Neural progenitor cell (in vitro differentiated cells): ENCODE measurements at regions not wholly inside any gene's neighbourhood (a gene's known extent, or its start where the extent isn't known, plus 50 kb on each side); places are given as distances from the start of the nearest gene placed in this dataset.

Experiments
- DNase-seq: peaks from one replicate; pipeline ENCODE4 v3.0.0-alpha.2; 2016; ENCODE audit warnings: low spot score
- H2AFZ ChIP-seq: fragments of 200-600 bp; sonication (generic); replicated peaks from 2 replicates; pipeline ENCODE4 v1.6.1; 2016; ENCODE audit warnings: antibody characterized with exemption
- H3F3A ChIP-seq: fragments of 200-600 bp; sonication (generic); 2 replicates; pipeline ENCODE4 v1.6.1; 2016; ENCODE audit warnings: antibody characterized with exemption, low read depth
- H3K27ac ChIP-seq: fragments of 200-600 bp; sonication (generic); 2 replicates; pipeline ENCODE4 v1.5.1; 2016; ENCODE audit warnings: mild to moderate bottlenecking
- H3K27me3 ChIP-seq: fragments of 200-600 bp; sonication (generic); 2 replicates; pipeline ENCODE4 v1.6.1; 2016; ENCODE audit warnings: mild to moderate bottlenecking, moderate library complexity
- H3K36me3 ChIP-seq: fragments of 200-600 bp; sonication (generic); 2 replicates; pipeline ENCODE4 v1.5.1; 2016
- H3K4me1 ChIP-seq: fragments of 200-600 bp; sonication (generic); 2 replicates; pipeline ENCODE4 v1.6.1; 2016; ENCODE audit warnings: mixed run types
- H3K4me2 ChIP-seq: fragments of 200-600 bp; sonication (generic); 2 replicates; pipeline ENCODE4 v1.6.1; 2016
- H3K4me3 ChIP-seq: fragments of 200-600 bp; sonication (generic); 2 replicates; pipeline ENCODE4 v1.5.1; 2016
- H3K79me2 ChIP-seq: fragments of 200-600 bp; sonication (generic); 2 replicates; pipeline ENCODE4 v1.6.1; 2016; ENCODE audit warnings: low read depth
- H3K9ac ChIP-seq: fragments of 200-600 bp; sonication (generic); 2 replicates; pipeline ENCODE4 v1.6.1; 2016
- H3K9me3 ChIP-seq: fragments of 200-600 bp; sonication (generic); 2 replicates; pipeline ENCODE4 v1.5.1; 2016; ENCODE audit warnings: low read depth
- H4K20me1 ChIP-seq: fragments of 200-600 bp; sonication (generic); 2 replicates; pipeline ENCODE4 v1.6.1; 2016; ENCODE audit warnings: low read depth
- H3K27ac Mint-ChIP-seq: 3 replicates; pipeline ENCODE4 v1.8.0; 2021; ENCODE audit warnings: mixed read lengths
- H3K27me3 Mint-ChIP-seq: 2 replicates; pipeline ENCODE4 v1.8.0; 2022; ENCODE audit warnings: low read depth, mild to moderate bottlenecking, inconsistent platforms, moderate library complexity, mixed read lengths; ENCODE audit not compliant: insufficient read depth
- H3K36me3 Mint-ChIP-seq: 3 replicates; pipeline ENCODE4 v1.8.0; 2021; ENCODE audit warnings: mixed read lengths
- H3K4me1 Mint-ChIP-seq: 3 replicates; pipeline ENCODE4 v1.8.0; 2021; ENCODE audit warnings: mixed read lengths
- H3K4me3 Mint-ChIP-seq: 3 replicates; pipeline ENCODE4 v1.8.0; 2021; ENCODE audit warnings: mild to moderate bottlenecking, moderate library complexity, mixed read lengths
- H3K9me3 Mint-ChIP-seq: 3 replicates; pipeline ENCODE4 v1.8.0; 2020; ENCODE audit warnings: mixed read lengths
- EZH2 ChIP-seq: fragments of 200-600 bp; sonication (generic); IDR thresholded peaks from 2 replicates; pipeline ENCODE4 v1.6.1; 2017; ENCODE audit warnings: antibody characterized with exemption, mild to moderate bottlenecking, moderate library complexity
- EZH2phosphoT487 ChIP-seq: fragments of 200-600 bp; sonication (generic); IDR thresholded peaks from 2 replicates; pipeline ENCODE4 v1.6.1; 2017; ENCODE audit warnings: antibody characterized with exemption
- TF ChIP-seq, protein P1 (sequence below): fragments of 200-600 bp; sonication (generic); IDR thresholded peaks from 2 replicates; pipeline ENCODE4 v1.5.1; 2017; ENCODE audit warnings: antibody characterized with exemption, mild to moderate bottlenecking

GRCh38 chr22:47967831-47968230 is 1205.4 kb downstream of the TBC1D22A start:
- TF ChIP-seq EZH2: no peak
- no peak for TF ChIP-seq EZH2phosphoT487
- TF ChIP-seq, protein P1, sequence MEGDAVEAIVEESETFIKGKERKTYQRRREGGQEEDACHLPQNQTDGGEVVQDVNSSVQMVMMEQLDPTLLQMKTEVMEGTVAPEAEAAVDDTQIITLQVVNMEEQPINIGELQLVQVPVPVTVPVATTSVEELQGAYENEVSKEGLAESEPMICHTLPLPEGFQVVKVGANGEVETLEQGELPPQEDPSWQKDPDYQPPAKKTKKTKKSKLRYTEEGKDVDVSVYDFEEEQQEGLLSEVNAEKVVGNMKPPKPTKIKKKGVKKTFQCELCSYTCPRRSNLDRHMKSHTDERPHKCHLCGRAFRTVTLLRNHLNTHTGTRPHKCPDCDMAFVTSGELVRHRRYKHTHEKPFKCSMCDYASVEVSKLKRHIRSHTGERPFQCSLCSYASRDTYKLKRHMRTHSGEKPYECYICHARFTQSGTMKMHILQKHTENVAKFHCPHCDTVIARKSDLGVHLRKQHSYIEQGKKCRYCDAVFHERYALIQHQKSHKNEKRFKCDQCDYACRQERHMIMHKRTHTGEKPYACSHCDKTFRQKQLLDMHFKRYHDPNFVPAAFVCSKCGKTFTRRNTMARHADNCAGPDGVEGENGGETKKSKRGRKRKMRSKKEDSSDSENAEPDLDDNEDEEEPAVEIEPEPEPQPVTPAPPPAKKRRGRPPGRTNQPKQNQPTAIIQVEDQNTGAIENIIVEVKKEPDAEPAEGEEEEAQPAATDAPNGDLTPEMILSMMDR: no peak
- Mint-ChIP-seq H3K4me1 (peaks cover 7% of the 10 kb centered on the region), H3K27me3 (peaks cover 2% of the 10 kb centered on the region), H3K36me3 (no peaks in the 10 kb centered on the region), H3K4me3 (no peak overlapping the region), H3K27ac (no peak overlapping the region), H3K9me3 (peaks cover 10% of the 10 kb centered on the region)
- Histone ChIP-seq H3K27me3 (no peaks in the 10 kb centered on the region), H3F3A (no peaks in the 10 kb centered on the region), H3K79me2 (no peaks in the 10 kb centered on the region), H3K4me1 (no peaks in the 10 kb centered on the region), H3K4me3 (no peak overlapping the region), H2AFZ (no peak overlapping the region), H3K4me2 (no peak overlapping the region), H3K9ac (no peak overlapping the region), H4K20me1 (no peaks in the 10 kb centered on the region), H3K27ac (no peak overlapping the region), H3K36me3 (no peaks in the 10 kb centered on the region), H3K9me3 (no peaks in the 10 kb centered on the region)
- DNase-seq: no peak

- Histone ChIP-seq H3K9ac (no peak overlapping the region), H3K4me1 (no peaks in the 10 kb centered on the region), H2AFZ (no peak overlapping the region), H3F3A (no peaks in the 10 kb centered on the region), H3K27me3 (no peaks in the 10 kb centered on the region), H3K9me3 (no peaks in the 10 kb centered on the region), H3K36me3 (no peaks in the 10 kb centered on the region), H3K4me3 (no peak overlapping the region), H3K79me2 (no peaks in the 10 kb centered on the region), H3K4me2 (no peak overlapping the region), H4K20me1 (no peaks in the 10 kb centered on the region), H3K27ac (no peak overlapping the region)
- no peak for DNase-seq
- Mint-ChIP-seq H3K4me1 (no peaks in the 10 kb centered on the region), H3K27ac (no peak overlapping the region), H3K4me3 (no peak overlapping the region), H3K9me3 (no peaks in the 10 kb centered on the region), H3K36me3 (no peaks in the 10 kb centered on the region), H3K27me3 (peaks cover 2% of the 10 kb centered on the region)
- TF ChIP-seq, protein P1: no peak
- TF ChIP-seq EZH2phosphoT487 (no peak), EZH2 (no peak)
These were observed 1203.9 kb downstream of the TBC1D22A start for GRCh38 chr22:47966316-47966715.

DNA sequence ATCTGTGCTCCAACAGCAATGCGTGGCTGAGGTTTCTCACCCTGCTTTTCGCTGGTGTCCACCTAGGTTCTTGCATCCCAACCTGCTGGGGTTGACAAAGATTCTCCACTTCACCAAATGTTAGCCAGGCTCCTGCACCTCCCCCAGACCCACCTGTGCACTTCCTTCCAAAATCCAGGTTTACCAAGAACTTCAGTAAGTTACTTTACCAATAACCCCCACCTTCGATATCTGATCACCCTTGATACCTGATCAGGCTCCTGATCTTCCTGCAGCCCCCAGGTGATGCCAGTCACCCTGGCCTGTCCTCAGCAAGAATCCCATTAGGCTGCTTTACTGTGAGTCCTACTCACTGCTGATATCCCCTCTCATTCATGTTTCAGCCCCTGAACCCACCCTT is 1203.4 kb downstream of the TBC1D22A start:
- no peaks in the 10 kb centered on the region for H3K9me3 ChIP-seq

DNA sequence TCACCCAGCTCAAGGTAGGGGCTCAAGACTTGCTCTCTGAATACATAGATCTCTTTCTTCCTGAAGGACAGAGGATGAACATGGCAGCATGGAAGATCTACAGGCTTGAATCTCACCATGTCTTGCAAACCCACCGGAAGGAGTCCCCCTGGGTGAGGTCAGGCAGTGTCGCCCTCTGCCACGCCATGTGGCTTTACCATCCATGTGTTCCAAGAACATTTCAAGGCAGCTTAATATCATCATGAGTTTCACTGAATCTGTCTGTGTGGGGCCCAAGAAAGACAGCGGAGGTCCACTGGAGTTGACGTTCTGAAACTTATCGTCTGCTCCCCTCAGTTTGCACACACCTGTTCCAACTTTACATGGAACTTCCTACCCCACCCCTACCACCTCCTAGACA is 1202.6 kb downstream of the TBC1D22A start:
- Histone ChIP-seq H4K20me1 (no peaks in the 10 kb centered on the region), H3K27ac (no peak overlapping the region), H2AFZ (no peak overlapping the region), H3K4me2 (no peak overlapping the region), H3K9me3 (peaks cover 2% of the 10 kb centered on the region), H3K4me1 (no peaks in the 10 kb centered on the region), H3F3A (no peaks in the 10 kb centered on the region), H3K36me3 (no peaks in the 10 kb centered on the region), H3K79me2 (no peaks in the 10 kb centered on the region), H3K9ac (no peak overlapping the region), H3K27me3 (no peaks in the 10 kb centered on the region), H3K4me3 (no peak overlapping the region)
- Mint-ChIP-seq H3K36me3 (no peaks in the 10 kb centered on the region), H3K27me3 (peaks cover 2% of the 10 kb centered on the region), H3K27ac (no peak overlapping the region), H3K9me3 (no peaks in the 10 kb centered on the region), H3K4me1 (no peaks in the 10 kb centered on the region), H3K4me3 (no peak overlapping the region)
- no peak for DNase-seq
- TF ChIP-seq, protein P1: no peak
- TF ChIP-seq EZH2phosphoT487: no peak
- TF ChIP-seq EZH2: no peak

More for the DNA sequence above, 1203.4 kb downstream of the TBC1D22A start:
- DNase-seq: no peak
- Histone ChIP-seq H2AFZ (no peak overlapping the region), H3K9ac (no peak overlapping the region), H3K4me2 (no peak overlapping the region), H3K27me3 (no peaks in the 10 kb centered on the region), H3K4me1 (no peaks in the 10 kb centered on the region), H4K20me1 (no peaks in the 10 kb centered on the region), H3K79me2 (no peaks in the 10 kb centered on the region), H3F3A (no peaks in the 10 kb centered on the region), H3K36me3 (no peaks in the 10 kb centered on the region), H3K27ac (no peak overlapping the region), H3K4me3 (no peak overlapping the region)
- Mint-ChIP-seq H3K27ac (no peak overlapping the region), H3K4me1 (no peaks in the 10 kb centered on the region), H3K4me3 (no peak overlapping the region), H3K36me3 (no peaks in the 10 kb centered on the region), H3K9me3 (no peaks in the 10 kb centered on the region), H3K27me3 (peaks cover 2% of the 10 kb centered on the region)
- TF ChIP-seq EZH2phosphoT487: no peak
